HepG2 (cell line): ENCODE measurements at regions not wholly inside any gene's neighbourhood (a gene's known extent, or its start where the extent isn't known, plus 50 kb on each side); places are given as distances from the start of the nearest gene placed in this dataset.

Experiments
- ATAC-seq: fragments of 200-7000 bp; cut with Tn5 transposase; 3 replicates; pipeline ENCODE4 v1.9.1; 2020; ENCODE audit warnings: mild to moderate bottlenecking, moderate library complexity
- BruUV-seq: library from RNA; stranded (reverse); fragments of 400-500 nt; replicated peaks from 2 replicates; lab custom pipeline; 2021; lab: Mats Ljungman, UMichigan
- CTCF ChIA-PET: fragments of 300-600 bp; formaldehyde crosslinking; extraction: SDS; loops from one replicate; lab custom pipeline; 2021; ENCODE audit warnings: low total read pairs, inconsistent platforms, low intra/inter-chr PET ratio; lab: Yijun Ruan, JAX
- POLR2A ChIA-PET: fragments of 350-600 bp; sonication (Branson Sonifier 250); formaldehyde crosslinking; loops from one replicate; lab custom pipeline; 2020; ENCODE audit warnings: antibody characterized with exemption, inconsistent platforms; lab: Yijun Ruan, JAX
- DNase-seq: peaks from one replicate; pipeline ENCODE4 v3.0.0-alpha.2; 2015; ENCODE audit warnings: low spot score
- FAIRE-seq: peaks from 3 replicates; lab custom pipeline; 2011; peaks lifted over from hg19 to GRCh38; lab: Jason Lieb, UNC
- H2AFZ ChIP-seq: one replicate; pipeline ENCODE4 v1.6.1; 2011; ENCODE audit warnings: low read length, inconsistent platforms
- H3K27ac ChIP-seq: fragments of 300-600 bp; 3 replicates; pipeline ENCODE4 v1.8.0; 2011; ENCODE audit warnings: mixed run types, mild to moderate bottlenecking, mixed read lengths, low read length, inconsistent platforms; ENCODE audit not compliant: insufficient read depth; ENCODE audit errors: extremely low read length
- H3K27me3 ChIP-seq, 2 experiments: fragments of 200-600 bp in 1 of 2; 2 replicates in 1 of 2; 3 replicates in 1 of 2; pipeline versions ENCODE4 v1.6.0 to v1.8.0; 2011; ENCODE audit warnings: low read length in 2 of 2, mild to moderate bottlenecking in 2 of 2, moderate library complexity in 2 of 2, inconsistent platforms in 1 of 2; ENCODE audit not compliant: insufficient read depth in 2 of 2, control insufficient read depth in 1 of 2
- H3K36me3 ChIP-seq, 2 experiments: fragments of 200-600 bp in 1 of 2; replicated peaks in 1 of 2; 2 replicates in 1 of 2; 3 replicates in 1 of 2; pipeline versions ENCODE4 v1.5.1 to v1.8.0; 2011; ENCODE audit warnings: low read length in 2 of 2, inconsistent platforms in 1 of 2; ENCODE audit not compliant: insufficient read depth in 2 of 2, control insufficient read depth in 1 of 2
- H3K4me1 ChIP-seq: 2 replicates; pipeline ENCODE4 v1.5.1; 2012; ENCODE audit warnings: low read length, inconsistent platforms; ENCODE audit not compliant: insufficient read depth
- H3K4me2 ChIP-seq: 2 replicates; pipeline ENCODE4 v1.6.0; 2011; ENCODE audit warnings: low read depth, low read length, inconsistent platforms
- H3K4me3 ChIP-seq, 3 experiments: fragments of 200-600 bp in 1 of 3; sonication (generic), shearing (Covaris generic) in 1 of 3; replicated peaks in 1 of 3; 2 replicates each; pipeline ENCODE4 v1.5.1; 2011 to 2016; ENCODE audit warnings: low read length in 3 of 3, inconsistent platforms in 2 of 3, low read depth in 2 of 3, mild to moderate bottlenecking in 2 of 3, control low read depth in 1 of 3, mixed read lengths in 1 of 3; ENCODE audit not compliant: insufficient read depth in 1 of 3
- H3K79me2 ChIP-seq: one replicate; pipeline ENCODE4 v1.6.1; 2011; ENCODE audit warnings: low read length, inconsistent platforms; ENCODE audit not compliant: insufficient read depth
- H3K9ac ChIP-seq: 2 replicates; pipeline ENCODE4 v1.6.0; 2011; ENCODE audit warnings: mild to moderate bottlenecking, low read depth, low read length, inconsistent platforms; ENCODE audit not compliant: insufficient read depth
- H3K9me3 ChIP-seq: 2 replicates; pipeline ENCODE4 v1.5.1; 2012; ENCODE audit warnings: mild to moderate bottlenecking, low read length
- H4K20me1 ChIP-seq: 2 replicates; pipeline ENCODE4 v1.6.0; 2011; ENCODE audit warnings: inconsistent platforms, mild to moderate bottlenecking, low read length, moderate library complexity; ENCODE audit not compliant: insufficient read depth
- DR1 ChIP-seq: sonication (generic); formaldehyde crosslinking; IDR thresholded peaks from 2 replicates; pipeline ENCODE4 v1.8.0; 2021; ENCODE audit warnings: mild to moderate bottlenecking, missing genetic modification reagents, inconsistent platforms
- DZIP1 ChIP-seq: sonication (generic); formaldehyde crosslinking; IDR thresholded peaks from 2 replicates; pipeline ENCODE4 v1.5.0; 2020; ENCODE audit warnings: mild to moderate bottlenecking, missing genetic modification reagents
- FOXK2 ChIP-seq: fragments of 450-650 bp; IDR thresholded peaks from 2 replicates; pipeline ENCODE4 v1.6.1; 2016
- HBP1 ChIP-seq: IDR thresholded peaks from 2 replicates; pipeline ENCODE4 v1.6.1; 2016; ENCODE audit warnings: low read depth, control low read depth
- HMGXB4 ChIP-seq, 2 experiments: sonication (generic) in 1 of 2; formaldehyde crosslinking in 1 of 2; IDR thresholded peaks; 2 replicates each; pipeline versions ENCODE4 v1.4.0 to v1.6.1; 2018 to 2020; ENCODE audit warnings: missing genetic modification reagents in 2 of 2, borderline replicate concordance in 1 of 2, low read depth in 1 of 2, mild to moderate bottlenecking in 1 of 2, missing biosample characterization in 1 of 2
- KDM4B ChIP-seq: sonication (generic); formaldehyde crosslinking; IDR thresholded peaks from 2 replicates; pipeline ENCODE4 v1.4.0; 2020; ENCODE audit warnings: missing genetic modification reagents
- NFE2 ChIP-seq: sonication (generic); formaldehyde crosslinking; IDR thresholded peaks from 2 replicates; pipeline ENCODE4 v1.4.0; 2020; ENCODE audit warnings: missing genetic modification reagents
- PHB2 ChIP-seq: fragments of 450-650 bp; IDR thresholded peaks from 2 replicates; pipeline ENCODE4 v1.6.1; 2018; ENCODE audit not compliant: partially characterized antibody
- RAD21 ChIP-seq: fragments of 450-650 bp; formaldehyde crosslinking; IDR thresholded peaks from 2 replicates; pipeline ENCODE4 v1.5.0; 2020; ENCODE audit warnings: mild to moderate bottlenecking
- TBL1XR1 ChIP-seq: fragments of 150-350 bp; IDR thresholded peaks from 2 replicates; pipeline ENCODE4 v1.6.1; 2014; ENCODE audit warnings: borderline replicate concordance, low read length; ENCODE audit not compliant: partially characterized antibody
- TFE3 ChIP-seq: IDR thresholded peaks from 2 replicates; pipeline ENCODE4 v1.6.1; 2016
- ZNF143 ChIP-seq: sonication (generic); formaldehyde crosslinking; IDR thresholded peaks from 2 replicates; pipeline ENCODE4 v1.4.0; 2020; ENCODE audit warnings: missing genetic modification reagents
- ZNF674 ChIP-seq: sonication (generic); formaldehyde crosslinking; IDR thresholded peaks from 2 replicates; pipeline ENCODE4 v1.5.0; 2020; ENCODE audit warnings: low read depth, mild to moderate bottlenecking, missing genetic modification reagents
- ZNF780A ChIP-seq: sonication (generic); formaldehyde crosslinking; IDR thresholded peaks from 2 replicates; pipeline ENCODE4 v1.8.0; 2022; ENCODE audit warnings: mild to moderate bottlenecking, missing genetic modification reagents, moderate library complexity
- ZNF800 ChIP-seq: sonication (generic); formaldehyde crosslinking; IDR thresholded peaks from 2 replicates; pipeline ENCODE4 v1.4.0; 2020; ENCODE audit warnings: missing genetic modification reagents
- WGBS: methylation state at CpG from one replicate; pipeline ENCODE4 v1.1.6; 2017; ENCODE audit warnings: low lambda C conversion rate; 5-methylcytosine and 5-hydroxymethylcytosine counted together
- in situ Hi-C: cut with HindIII; loops from 2 replicates; pipeline ENCODE4 v1.10.0; 2017; ENCODE audit warnings: low pct_unique_long_range_greater_than_20kb; ENCODE audit not compliant: extremely low pct_ligation_motif_present
- intact Hi-C: fragments of 100-400 bp; cut with micrococcal nuclease; formaldehyde crosslinking; loops from one replicate; pipeline ENCODE4 v1.10.0; 2022; ENCODE audit not compliant: unreplicated experiment
- TF ChIP-seq, protein P1 (sequence below): sonication (generic); formaldehyde crosslinking; IDR thresholded peaks from 2 replicates; pipeline ENCODE4 v1.4.0; 2020; ENCODE audit warnings: missing genetic modification reagents

DNA sequence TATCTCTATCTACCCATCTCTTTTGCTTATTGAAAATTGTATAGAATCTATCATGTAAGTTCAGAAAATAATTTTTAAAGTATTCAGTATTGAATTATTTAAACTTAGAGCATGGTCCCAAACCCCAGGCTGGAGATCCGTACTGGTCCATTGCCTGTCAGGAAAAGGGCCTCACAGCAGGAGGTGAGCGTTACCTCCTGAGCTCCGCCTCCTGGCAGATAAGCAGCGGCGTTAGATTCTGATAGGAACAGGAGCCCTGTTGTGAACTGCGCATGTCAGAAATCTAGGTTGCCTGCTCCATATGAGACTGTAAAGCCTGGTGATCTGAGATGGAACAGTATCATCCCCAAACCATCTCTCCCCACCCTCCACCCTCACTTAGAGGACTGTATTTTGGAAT is 266.0 kb upstream of the CNTNAP2 start:
- Histone ChIP-seq H3K27me3 (no peaks in the 10 kb centered on the region), H4K20me1 (no peaks in the 10 kb centered on the region), H3K9me3 (peaks cover 72% of the 10 kb centered on the region), H3K79me2 (no peaks in the 10 kb centered on the region), H3K27ac (no peak overlapping the region), H3K4me1 (no peaks in the 10 kb centered on the region), H3K36me3 (no peaks in the 10 kb centered on the region), H3K4me2 (no peak overlapping the region), H3K4me3 (no peak overlapping the region), H3K9ac (no peak overlapping the region), H2AFZ (no peak overlapping the region)
- CTCF ChIA-PET: no interaction called here
- no TSS peak for BruUV-seq
- ATAC-seq (no peak), DNase-seq (no peak), FAIRE-seq (no peak)
- intact Hi-C loops: no loop called here
- in situ Hi-C loops: no loop called here
- WGBS: 22% methylated on average over 3 of the region's 6 CpGs
- POLR2A ChIA-PET: no interaction called here
- TF ChIP-seq ZNF143 (CRISPR knock-in tag): no peak
- no peak for TF ChIP-seq HMGXB4 (CRISPR knock-in tag; IDR thresholded peaks at IDR 0.05; ENCODE audit: borderline replicate concordance in 1 of 2, low read depth in 1 of 2)
- no peak for TF ChIP-seq TFE3 (CRISPR knock-in tag)
- TF ChIP-seq HBP1: no peak
- TF ChIP-seq FOXK2: no peak
- TF ChIP-seq TBL1XR1: no peak
- no peak for TF ChIP-seq DZIP1 (CRISPR knock-in tag)
- TF ChIP-seq KDM4B (CRISPR knock-in tag): no peak
- TF ChIP-seq RAD21 (CRISPR knock-in tag): no peak
- no peak for TF ChIP-seq ZNF800
- TF ChIP-seq, protein P1, sequence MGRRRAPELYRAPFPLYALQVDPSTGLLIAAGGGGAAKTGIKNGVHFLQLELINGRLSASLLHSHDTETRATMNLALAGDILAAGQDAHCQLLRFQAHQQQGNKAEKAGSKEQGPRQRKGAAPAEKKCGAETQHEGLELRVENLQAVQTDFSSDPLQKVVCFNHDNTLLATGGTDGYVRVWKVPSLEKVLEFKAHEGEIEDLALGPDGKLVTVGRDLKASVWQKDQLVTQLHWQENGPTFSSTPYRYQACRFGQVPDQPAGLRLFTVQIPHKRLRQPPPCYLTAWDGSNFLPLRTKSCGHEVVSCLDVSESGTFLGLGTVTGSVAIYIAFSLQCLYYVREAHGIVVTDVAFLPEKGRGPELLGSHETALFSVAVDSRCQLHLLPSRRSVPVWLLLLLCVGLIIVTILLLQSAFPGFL (CRISPR knock-in tag): no peak
- no peak for TF ChIP-seq ZNF780A (CRISPR knock-in tag)
- TF ChIP-seq DR1 (CRISPR knock-in tag): no peak
- TF ChIP-seq NFE2: no peak
- TF ChIP-seq ZNF674 (CRISPR knock-in tag): no peak
- no peak for TF ChIP-seq PHB2
